AG04450 (cell line): ENCODE measurements at regions not wholly inside any gene's neighbourhood (a gene's known extent, or its start where the extent isn't known, plus 50 kb on each side); places are given as distances from the start of the nearest gene placed in this dataset.

ENCODE experiments used
- CTCF ChIA-PET: fragments of 300-600, 350-600 bp; formaldehyde crosslinking; extraction: SDS; loops from one replicate; lab custom pipeline; 2022; ENCODE audit warnings: antibody characterized with exemption, inconsistent platforms; lab: Charles Lee
- POLR2A ChIA-PET: fragments of 350-600 bp; formaldehyde crosslinking; extraction: SDS; loops from one replicate; lab custom pipeline; 2021; ENCODE audit warnings: antibody characterized with exemption, inconsistent platforms; lab: Yijun Ruan, JAX
- DNase-seq: peaks from one replicate; pipeline ENCODE4 v3.0.0-alpha.2; 2011; ENCODE audit warnings: low read depth, low spot score
- H3K27ac ChIP-seq: one replicate; pipeline ENCODE4 v1.5.1; 2012; ENCODE audit warnings: low read depth, low read length, control low read depth
- H3K27me3 ChIP-seq: one replicate; pipeline ENCODE4 v1.6.0; 2012; ENCODE audit warnings: low read length; ENCODE audit not compliant: control insufficient read depth, insufficient read depth
- H3K4me3 ChIP-seq: 2 replicates; pipeline ENCODE4 v1.5.1; 2011; ENCODE audit warnings: mild to moderate bottlenecking, low read depth, low read length, control low read depth
- H3K9me3 ChIP-seq: 2 replicates; pipeline ENCODE4 v1.5.1; 2012; ENCODE audit warnings: low read length; ENCODE audit not compliant: control insufficient read depth, insufficient read depth
- CTCF ChIP-seq: IDR thresholded peaks from 2 replicates; pipeline ENCODE4 v1.5.1; 2011; ENCODE audit warnings: low read depth, low read length, control low read depth, inconsistent platforms

GRCh38 chr6:105570416-105570815, 167.5 kb upstream of the PREP start:
- Histone ChIP-seq H3K9me3 (no peaks in the 10 kb centered on the region), H3K27ac (no peak overlapping the region), H3K4me3 (no peak overlapping the region), H3K27me3 (no peaks in the 10 kb centered on the region)
- ChIA-PET CTCF (no interaction called here), POLR2A (no interaction called here)
- no peak for TF ChIP-seq CTCF
- DNase-seq: no peak

GRCh38 chr6:105569706-105570105, 166.8 kb upstream of the PREP start:
- Histone ChIP-seq H3K9me3 (no peaks in the 10 kb centered on the region), H3K4me3 (no peak overlapping the region), H3K27me3 (no peaks in the 10 kb centered on the region), H3K27ac (no peak overlapping the region)
- TF ChIP-seq CTCF: no peak
- ChIA-PET POLR2A (no interaction called here), CTCF (no interaction called here)
- no peak for DNase-seq

GRCh38 chr6:105568751-105569150, 165.9 kb upstream of the PREP start:
- Histone ChIP-seq H3K9me3 (no peaks in the 10 kb centered on the region), H3K4me3 (no peak overlapping the region), H3K27ac (no peak overlapping the region), H3K27me3 (no peaks in the 10 kb centered on the region)
- POLR2A ChIA-PET: no interaction called here
- CTCF ChIA-PET: interaction anchor here (0.6 kb wide), 1 partner anchor 137 kb away, joined by 5 read pairs; no protein-coding TSS in a partner anchor
- TF ChIP-seq CTCF: no peak
- no peak for DNase-seq

GRCh38 chr6:105568142-105568541, 165.3 kb upstream of the PREP start:
- DNase-seq: no peak

GRCh38 chr6:105567140-105567539, 164.3 kb upstream of the PREP start:
- Histone ChIP-seq H3K9me3 (no peaks in the 10 kb centered on the region), H3K27me3 (no peaks in the 10 kb centered on the region), H3K27ac (no peak overlapping the region), H3K4me3 (no peak overlapping the region)
- CTCF ChIA-PET: no interaction called here
- no peak for TF ChIP-seq CTCF
- POLR2A ChIA-PET: no interaction called here
- no peak for DNase-seq

More at GRCh38 chr6:105568142-105568541, 165.3 kb upstream of the PREP start:
- H3K4me3 ChIP-seq: no peak overlapping the region
- CTCF ChIA-PET: interaction anchor here (0.6 kb wide), 1 partner anchor 136 kb away, joined by 5 read pairs; no protein-coding TSS in a partner anchor
- TF ChIP-seq CTCF: no peak
- POLR2A ChIA-PET: no interaction called here
- no peaks in the 10 kb centered on the region for H3K27me3 ChIP-seq
- H3K27ac ChIP-seq: no peak overlapping the region
- H3K9me3 ChIP-seq: no peaks in the 10 kb centered on the region
